GM21515 (cell line): ENCODE measurements at regions not wholly inside any gene's neighbourhood (a gene's known extent, or its start where the extent isn't known, plus 50 kb on each side); places are given as distances from the start of the nearest gene placed in this dataset.
"Not testable (repeated sequence)": the region's sequence is repeated elsewhere in the genome, so short reads cannot be mapped to it uniquely, and the experiment has no call there.

Experiments used
- ATAC-seq: cut with Tn5 transposase; IDR thresholded peaks from one replicate; pipeline ENCODE4 v1.9.1; 2021; ENCODE audit not compliant: unreplicated experiment

DNA sequence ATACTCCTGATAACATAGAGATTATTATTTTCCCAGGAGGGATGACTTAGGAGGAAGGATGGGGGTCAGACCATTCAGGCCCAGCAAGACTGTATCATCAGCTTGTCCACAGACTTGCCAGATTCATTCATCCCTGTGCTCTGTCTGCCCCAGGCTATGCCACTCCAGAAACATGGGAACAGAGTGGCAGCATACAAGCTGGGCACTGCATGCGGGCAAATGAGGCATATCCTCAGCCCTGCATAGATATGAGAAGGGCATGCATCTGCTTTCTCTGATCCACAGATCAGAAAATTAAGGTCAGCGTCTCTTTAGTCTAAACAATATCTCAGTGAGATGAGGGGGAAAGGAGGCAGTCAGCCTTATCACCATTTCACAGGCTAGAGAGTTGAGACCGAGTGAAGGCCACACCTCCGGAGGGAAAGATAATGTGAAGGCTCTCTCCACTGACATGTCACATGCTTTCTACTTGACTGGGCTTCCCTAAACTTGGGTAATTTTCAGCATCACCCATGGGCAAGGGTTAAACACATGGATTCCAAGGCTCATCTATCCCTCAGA, 140.5 kb downstream of the TFAP2B start:
- ATAC-seq = no peak

DNA sequence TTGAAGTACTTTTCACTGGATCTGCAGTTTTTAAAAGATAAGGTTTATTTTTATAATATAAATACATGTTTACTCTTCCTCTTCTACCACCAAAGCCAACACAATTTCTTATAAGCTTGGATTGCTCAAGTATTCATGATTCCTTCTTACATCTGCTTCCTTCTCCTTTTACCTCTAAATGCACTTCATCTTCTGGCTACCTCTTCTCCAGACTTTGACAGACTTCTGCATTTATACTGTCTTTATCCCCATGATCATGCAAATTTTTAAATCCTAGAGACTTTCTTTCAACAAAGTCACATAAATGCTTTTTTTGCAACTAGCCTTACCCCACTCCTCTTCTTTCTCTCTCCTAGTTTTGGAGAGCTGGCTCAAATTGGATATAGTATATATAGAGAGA, 142.9 kb downstream of the TFAP2B start:
- ATAC-seq = no peak

DNA sequence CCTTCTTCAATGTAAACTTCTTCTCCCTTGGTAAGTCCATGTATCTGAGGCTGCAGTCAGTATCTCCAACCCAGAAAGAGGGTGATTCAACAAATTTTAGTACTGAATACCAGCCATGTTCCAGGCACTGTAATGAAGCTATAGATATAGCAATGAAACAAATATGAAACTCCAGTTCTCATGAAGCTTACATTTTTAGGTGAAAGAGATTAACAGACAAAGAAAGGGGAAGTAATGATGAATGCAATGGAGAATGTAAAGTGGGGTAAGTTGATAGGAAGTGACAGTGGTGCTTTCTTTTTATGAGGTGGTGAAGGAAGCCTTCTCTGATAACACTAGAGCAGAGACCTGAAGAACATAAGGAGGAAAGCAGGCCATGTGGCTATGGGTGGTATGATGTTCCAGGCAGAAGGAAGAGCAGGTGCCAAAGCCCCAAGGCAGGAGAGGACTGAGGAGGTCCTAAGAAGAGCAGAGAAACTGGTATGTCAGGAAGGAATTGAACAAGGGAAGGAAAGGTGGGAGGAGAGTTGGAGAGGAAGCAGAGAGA, 143.6 kb downstream of the TFAP2B start:
- no peak for ATAC-seq

DNA sequence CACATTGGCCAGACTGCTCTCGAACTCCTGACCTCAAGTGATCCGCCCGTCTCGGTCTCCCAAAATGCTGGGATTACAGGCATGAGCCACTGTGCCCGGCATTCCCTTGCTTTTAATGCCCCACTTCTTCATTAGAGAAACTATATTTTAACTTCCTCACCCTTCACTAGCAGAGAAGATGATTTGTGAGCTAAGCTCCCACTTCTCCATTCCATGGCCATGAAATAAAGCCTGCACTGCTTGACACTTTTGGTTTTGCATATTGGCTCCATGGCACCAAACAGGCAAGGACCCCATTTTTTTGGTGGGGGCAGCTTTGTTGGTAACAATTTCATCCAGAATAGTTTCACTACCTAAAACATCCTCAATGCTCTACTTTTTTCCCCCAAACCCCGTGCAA, 145.3 kb downstream of the TFAP2B start:
- no peak for ATAC-seq

DNA sequence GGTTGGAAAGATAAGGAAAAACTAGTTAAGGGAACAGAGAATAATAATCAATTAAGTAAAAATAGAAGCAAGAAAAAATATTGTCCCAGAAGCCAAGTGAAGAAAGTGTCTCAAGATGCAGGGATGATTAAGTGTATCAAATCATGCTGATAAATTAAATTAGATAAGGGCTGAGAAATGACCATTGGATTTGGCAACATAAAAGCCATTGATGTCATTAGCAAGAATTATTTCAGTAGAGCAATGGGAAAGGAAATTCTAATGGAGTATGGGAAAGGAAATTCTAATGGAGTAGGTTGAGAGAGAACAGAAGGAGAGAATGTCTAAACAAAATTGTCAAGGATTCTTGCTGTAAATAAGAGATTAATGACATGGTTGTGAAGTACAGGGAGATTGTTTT, 146.8 kb downstream of the TFAP2B start:
- no peak for ATAC-seq

DNA sequence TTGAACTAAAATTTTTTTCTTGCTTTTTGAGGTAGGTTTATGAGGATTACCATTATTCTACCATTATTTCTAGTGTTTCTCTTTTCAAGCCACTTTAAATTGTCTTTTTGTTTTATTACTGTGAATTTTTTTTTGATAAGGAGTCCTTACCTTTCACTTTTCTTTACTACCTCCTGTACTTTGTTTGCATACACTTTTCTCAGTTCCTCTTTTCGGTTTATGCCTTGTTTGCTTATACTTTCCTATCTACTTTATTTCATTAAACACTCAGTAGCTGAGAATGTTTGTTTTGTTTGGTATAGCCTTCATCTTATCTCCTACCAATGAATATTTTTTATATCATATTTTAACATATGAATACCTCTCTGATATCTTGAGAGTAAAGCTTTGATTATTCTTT, 147.9 kb downstream of the TFAP2B start:
- ATAC-seq = peak; percentile 93

DNA sequence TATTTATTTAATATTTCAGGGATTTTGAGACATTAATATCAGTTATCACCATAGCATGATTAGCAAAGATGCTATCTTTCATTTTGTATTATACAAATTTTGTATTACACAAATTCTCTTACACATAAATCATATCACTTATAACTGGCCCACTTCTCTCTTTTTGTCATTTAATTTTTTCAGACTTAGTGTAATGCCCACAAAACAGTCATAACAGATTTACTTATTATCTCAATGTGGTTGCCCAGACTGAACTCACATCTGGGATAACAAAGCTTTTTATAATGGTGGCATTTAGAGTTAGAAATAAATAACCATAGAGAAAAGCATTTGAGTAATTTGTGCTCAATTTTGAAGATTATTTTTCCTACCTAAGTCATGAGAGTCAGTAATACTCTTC, 148.3 kb downstream of the TFAP2B start:
- ATAC-seq = peak; percentile 39

DNA sequence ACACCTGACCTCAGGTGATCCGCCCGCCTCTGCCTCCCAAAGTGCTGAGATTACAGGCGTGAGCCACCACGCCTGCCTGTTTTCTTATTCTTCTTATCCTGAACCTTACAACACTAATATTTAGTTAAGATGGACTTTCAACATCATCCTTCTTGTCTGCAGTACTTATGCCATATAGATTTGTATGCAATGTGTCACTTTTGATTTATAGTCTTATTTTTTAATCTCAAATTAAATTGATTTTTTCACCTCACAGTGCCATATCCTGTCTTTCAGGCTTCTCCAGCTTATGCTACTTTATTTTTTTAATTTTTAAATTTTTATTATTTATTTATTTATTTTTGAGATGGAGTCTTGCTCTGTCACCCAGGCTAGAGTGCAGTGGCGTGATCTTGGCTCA, 149.6 kb downstream of the TFAP2B start:
- not testable (repeated sequence) for ATAC-seq

DNA sequence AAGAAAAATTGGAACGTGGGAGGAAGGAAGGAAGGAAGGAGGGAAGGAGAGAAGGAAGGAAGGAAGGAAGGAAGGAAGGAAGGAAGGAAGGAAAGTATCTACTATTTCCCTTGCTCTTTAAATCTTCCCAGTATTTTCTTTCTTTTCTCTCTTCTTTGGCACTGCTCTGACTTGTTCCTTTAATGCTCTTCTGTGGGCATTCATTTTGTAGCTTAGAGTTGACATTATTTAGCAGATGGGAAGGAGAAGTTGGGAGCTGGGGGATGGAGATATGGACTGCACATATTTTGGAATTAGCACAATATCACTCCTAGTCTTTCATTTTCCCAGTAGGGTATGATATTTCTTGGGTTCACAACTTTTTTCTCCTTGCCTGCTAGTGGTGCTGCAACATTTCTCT, 152.2 kb downstream of the TFAP2B start:
- ATAC-seq = no peak

DNA sequence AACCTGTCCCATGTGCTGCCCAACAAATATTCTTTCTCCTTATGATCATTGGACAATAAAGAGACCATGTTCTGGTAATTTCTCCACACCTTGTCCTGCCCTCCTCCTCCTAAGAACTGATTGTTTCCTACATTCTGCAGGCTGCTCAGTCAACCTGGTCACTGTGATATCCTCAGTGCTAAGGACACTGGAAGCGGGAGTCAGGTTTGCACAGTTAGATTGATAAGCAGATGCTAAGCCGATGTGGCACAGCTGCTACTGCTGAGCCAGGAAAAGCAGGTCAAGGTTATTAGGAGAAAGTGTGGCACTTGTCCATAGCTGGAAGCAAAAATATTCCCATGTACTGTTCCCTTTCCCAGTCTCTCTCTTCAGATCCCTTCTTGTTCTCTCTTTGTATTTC, 154.8 kb downstream of the TFAP2B start:
- ATAC-seq = no peak

DNA sequence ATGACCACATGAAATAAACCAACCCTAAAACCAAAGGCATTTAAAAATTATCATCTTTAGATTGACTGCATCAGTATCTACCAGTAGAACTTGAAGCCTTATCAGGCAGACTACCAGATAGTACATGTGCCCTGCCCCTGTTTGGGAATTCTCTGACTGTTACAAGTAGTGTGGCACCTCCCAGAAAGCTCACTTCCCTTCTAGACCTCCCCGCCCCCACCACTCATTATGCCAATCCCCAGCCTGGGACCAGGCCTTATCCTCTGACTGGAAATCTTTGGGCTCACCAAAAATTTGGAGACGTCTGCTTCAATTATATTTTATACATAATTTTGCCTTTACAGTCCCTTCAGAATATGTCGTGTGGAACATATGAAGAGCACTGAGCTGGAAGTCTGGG, 155.6 kb downstream of the TFAP2B start:
- ATAC-seq = no peak

DNA sequence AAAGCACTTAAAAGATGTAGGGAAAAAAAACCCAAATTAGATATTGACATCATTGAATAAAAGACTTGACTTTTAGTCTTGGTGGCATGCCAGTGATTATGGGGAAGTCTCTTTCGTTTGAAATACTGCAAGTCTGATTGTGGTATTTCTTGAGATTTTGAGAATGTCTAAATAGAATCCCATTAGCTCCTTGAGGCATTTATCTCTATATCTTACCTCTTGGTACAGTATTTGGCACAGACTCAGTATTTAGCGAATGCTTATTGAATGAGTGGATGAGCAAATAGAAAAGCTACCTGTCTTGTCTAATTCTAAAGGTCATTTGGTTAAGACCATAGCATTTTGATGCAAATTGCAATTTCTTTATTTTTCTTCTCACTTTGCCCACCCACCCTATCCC, 156.5 kb downstream of the TFAP2B start:
- no peak for ATAC-seq

DNA sequence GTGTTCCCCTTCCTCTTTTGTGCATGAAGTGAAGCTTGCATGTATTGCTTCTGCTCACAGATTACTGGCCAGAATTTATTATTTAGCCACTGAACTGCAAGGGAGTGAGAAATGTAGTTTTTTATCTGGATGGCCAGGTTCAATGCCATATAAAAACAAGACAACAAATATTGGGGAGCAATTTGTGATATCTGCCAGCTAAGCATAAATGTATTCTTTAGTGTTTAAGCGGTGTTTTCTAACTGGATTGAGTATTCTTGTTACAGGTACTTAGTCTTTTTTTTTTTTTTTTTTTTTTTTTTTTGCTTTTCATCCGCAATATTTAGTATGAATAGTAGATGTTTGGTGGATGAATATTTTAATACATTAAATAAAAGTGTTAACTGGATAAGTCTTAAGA, 158.2 kb downstream of the TFAP2B start:
- ATAC-seq = no peak

DNA sequence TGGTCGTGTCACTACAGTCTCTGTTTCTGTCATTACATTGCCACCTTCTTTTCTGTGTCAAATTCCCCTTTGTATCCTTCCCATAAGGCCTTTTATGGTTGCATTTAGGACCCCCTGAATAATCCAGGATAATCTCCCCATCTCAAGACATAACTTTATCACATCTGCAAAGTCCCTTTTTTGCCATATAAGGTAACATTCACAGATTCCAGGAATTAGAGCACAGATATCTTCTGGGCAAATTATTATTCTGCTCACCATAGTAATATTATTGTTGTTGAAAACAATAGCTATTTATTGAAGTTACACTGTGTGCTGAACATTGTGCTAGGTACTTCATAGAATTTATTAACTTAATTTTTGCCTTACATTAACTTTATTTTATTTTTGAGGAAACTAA, 159.1 kb downstream of the TFAP2B start:
- no peak for ATAC-seq

DNA sequence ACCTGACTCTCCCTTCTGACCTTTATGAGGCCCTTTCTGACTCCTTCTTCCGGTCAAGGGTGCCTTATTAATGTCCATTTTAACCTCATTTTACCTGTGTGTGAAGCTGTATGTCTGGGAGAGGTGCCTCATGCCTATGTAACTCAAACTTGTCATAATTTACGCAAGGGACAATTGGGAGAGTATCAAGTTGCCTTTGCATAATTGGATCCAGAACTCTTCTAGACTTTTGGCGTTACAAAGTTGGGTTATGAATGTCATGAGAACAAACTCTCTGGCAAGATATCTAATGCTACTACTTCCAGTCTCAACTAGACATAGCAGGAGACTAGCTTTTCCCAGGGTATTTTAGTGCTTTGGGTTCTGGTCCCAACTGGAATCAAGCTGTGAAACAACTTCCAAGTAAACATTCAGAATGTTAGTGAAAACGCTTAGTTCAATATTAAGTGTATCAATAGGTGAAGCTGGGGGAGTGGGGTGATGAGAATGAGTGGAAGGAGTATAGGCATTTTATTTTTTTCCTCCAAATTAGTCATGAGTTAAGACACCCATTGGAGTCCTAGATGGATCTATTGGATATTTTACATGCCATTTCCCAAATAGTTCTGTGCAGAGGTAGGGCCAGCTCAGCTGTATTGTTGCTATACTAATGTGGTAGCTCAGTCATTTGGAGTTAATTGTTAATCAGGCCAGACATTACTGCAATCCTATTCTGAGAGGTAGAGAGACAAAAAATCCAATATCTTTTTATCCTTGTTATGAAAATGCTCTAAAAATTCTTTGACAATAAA, 159.9 kb downstream of the TFAP2B start:
- ATAC-seq = no peak

DNA sequence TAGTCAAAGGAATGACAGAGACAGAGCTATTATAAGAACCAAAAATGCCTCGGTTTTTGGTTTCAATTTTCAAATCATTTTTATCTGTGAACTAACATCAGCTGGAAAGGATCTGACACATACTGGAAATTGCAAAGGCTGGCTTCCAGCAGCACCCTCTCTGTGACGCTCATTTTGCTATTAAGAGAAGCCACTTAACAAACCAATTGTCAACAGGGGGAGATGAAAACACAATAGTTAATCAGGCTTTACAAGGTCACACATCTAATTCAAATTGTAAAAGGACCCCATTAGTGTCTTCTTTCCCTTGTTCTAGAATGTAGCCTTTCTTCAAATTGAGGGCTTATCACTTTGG, 160.5 kb downstream of the TFAP2B start:
- no peak for ATAC-seq

DNA sequence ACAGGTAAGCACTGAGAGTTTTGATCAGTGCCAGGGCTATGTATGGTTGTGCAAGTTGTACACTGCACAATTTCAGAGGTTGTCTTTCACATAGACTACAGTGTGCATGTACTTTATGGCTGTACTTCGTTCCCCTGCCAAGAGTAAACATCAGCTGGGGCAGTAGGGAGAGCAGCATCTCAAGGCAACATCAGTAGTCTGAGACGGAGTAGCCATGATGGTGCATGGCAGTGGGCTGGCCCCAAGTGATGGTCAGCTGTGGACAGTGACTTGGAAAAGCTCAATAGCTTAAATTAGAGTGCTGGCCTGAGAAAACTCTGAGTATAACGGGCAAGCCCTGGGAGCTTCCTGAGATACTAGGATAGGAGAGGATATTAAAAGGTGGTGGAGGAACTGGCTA, 165.5 kb downstream of the TFAP2B start:
- ATAC-seq = no peak

DNA sequence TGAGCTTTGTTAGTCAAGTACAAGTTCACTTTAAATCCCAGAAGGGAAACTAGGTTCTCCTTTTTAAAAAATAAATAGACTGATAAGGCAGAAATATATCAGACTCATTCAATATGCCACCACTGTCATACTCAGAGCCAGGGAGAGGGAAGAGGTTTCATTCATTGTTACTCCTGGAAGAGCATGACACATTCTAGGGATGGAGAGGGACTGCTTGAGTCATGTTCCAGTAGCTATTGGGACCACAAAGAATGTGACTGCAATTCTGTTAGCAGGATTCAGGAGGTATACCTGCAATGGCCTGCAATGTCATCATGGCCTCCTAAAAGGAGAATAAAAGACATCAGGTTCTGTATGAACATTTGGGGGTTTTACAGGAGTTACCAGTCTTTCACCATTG, 167.6 kb downstream of the TFAP2B start:
- ATAC-seq = no peak

DNA sequence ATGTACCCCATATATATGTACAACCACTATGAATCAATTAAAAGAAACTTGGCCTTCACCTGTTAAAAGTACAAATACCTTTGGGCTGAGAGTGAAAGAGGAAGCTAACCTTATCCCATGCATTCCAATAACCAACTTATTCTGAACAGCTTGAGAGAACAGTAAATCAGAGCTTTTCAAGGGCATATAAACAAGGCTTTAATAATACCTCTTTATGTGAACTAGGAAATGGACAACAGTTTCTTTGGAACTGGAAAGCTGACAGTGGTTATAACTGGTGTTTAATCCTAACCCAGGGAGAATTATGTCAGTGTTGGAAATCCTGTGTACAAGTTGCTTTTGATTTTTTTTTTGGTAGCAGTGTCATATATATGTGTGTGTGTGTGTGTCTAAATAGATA, 170.5 kb downstream of the TFAP2B start:
- ATAC-seq = no peak

DNA sequence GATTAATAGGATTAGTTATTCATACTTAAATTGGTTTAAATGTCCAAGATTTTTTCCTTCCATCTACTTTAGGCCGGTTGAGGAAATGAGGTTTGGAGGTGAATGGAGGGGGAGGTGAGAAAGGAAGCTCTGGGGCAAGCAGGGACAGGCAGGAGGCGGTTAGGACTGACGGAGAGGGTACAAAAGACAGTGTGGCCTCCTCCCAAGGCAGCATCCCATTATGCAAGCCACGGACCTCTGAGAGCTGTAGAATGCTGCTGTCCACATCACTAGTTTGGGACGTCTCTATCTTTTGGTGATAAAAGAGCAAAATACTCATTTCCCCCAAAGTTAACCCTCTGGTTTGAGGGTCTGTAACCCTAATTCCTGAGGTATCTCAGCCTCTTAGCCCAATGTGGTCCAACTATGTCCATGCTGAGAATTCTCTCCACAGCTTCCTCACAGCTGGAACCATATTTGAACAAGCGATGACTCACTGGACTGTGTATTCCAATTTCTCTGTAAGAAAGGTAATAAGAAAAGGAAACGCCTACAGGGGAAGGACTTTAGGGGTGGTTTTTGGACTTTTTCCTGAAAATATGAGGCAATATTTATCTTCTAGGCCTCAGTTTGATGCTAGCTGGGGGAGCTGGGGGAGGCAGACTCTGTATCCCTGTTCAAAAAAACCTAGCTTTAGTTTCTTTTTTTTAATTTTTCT, 172.2 kb downstream of the TFAP2B start:
- no peak for ATAC-seq

DNA sequence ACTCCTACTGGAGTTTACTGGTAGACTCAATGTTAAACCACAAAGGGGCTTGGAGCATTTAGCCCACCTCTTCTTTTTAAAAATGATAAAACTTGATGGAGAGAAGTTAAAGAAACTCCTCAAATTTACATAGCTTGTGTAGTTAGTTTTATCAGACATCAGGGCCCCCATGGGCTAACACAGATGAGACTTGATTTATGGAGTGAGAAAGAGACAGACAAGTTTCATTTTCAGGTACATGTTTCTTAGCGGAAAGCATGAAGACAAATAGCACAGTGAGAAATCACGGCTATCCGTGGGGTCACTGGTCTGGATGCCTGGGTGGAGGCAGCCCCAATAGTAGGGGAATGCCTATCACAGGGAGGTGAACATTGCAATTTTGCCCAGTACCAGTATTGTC, 173.6 kb downstream of the TFAP2B start:
- ATAC-seq = no peak
